OCI-LY3 (cell line): ENCODE measurements at regions not wholly inside any gene's neighbourhood (a gene's known extent, or its start where the extent isn't known, plus 50 kb on each side); places are given as distances from the start of the nearest gene placed in this dataset.

Experiments used
- CTCF ChIP-seq: fragments of 200-600, 300-600 bp; sonication (generic); IDR thresholded peaks from 2 replicates; pipeline ENCODE4 v1.5.1; 2014; ENCODE audit warnings: antibody characterized with exemption, low read length, low read depth
- EZH2phosphoT487 ChIP-seq: fragments of 200-600 bp; shearing (Covaris generic); IDR thresholded peaks from 2 replicates; pipeline ENCODE4 v1.6.1; 2018; ENCODE audit warnings: antibody characterized with exemption, mixed run types, low read depth

- no peak for TF ChIP-seq CTCF
- no peak for TF ChIP-seq EZH2phosphoT487
These were observed 164.3 kb upstream of the GMNC start for GRCh38 chr3:191026746-191027145.
